GM06990 (cell line): ENCODE measurements at regions not wholly inside any gene's neighbourhood (a gene's known extent, or its start where the extent isn't known, plus 50 kb on each side); places are given as distances from the start of the nearest gene placed in this dataset.

ENCODE experiments used
- DNase-seq: peaks from one replicate; pipeline ENCODE4 v3.0.0-alpha.2; 2011; ENCODE audit not compliant: insufficient read length; ENCODE audit errors: extremely low read depth
- H3K27me3 ChIP-seq: replicated peaks from 2 replicates; pipeline ENCODE4 v1.6.0; 2011; ENCODE audit warnings: low read length; ENCODE audit not compliant: control insufficient read depth, insufficient read depth
- H3K36me3 ChIP-seq: 2 replicates; pipeline ENCODE4 v1.5.1; 2011; ENCODE audit warnings: low read length; ENCODE audit not compliant: control insufficient read depth, insufficient read depth
- H3K4me3 ChIP-seq: replicated peaks from 2 replicates; pipeline ENCODE4 v1.5.1; 2011; ENCODE audit warnings: low read depth, mild to moderate bottlenecking, control low read depth, low read length
- CTCF ChIP-seq: IDR thresholded peaks from 2 replicates; pipeline ENCODE4 v1.5.1; 2011; ENCODE audit warnings: low read length, control low read depth, mild to moderate bottlenecking, inconsistent platforms; ENCODE audit not compliant: insufficient read depth, poor library complexity, severe bottlenecking

GRCh38 chr9:121567500-121568342 is 68.1 kb upstream of the GGTA1 start:
- TF ChIP-seq CTCF = no peak
- H3K27me3 ChIP-seq = peaks cover 1% of the 10 kb centered on the region; the same call in 1 of the 2 replicates
- DNase-seq = no peak

GRCh38 chr9:121568343-121569265 is 69.0 kb upstream of the GGTA1 start:
- TF ChIP-seq CTCF = no peak
- no peaks in the 10 kb centered on the region for H3K36me3 ChIP-seq
- DNase-seq = no peak
- H3K27me3 ChIP-seq = no peaks in the 10 kb centered on the region; the same call in 1 of the 2 replicates
- H3K4me3 ChIP-seq = no peak overlapping the region

More at GRCh38 chr9:121567500-121568342, 68.1 kb upstream of the GGTA1 start:
- H3K36me3 ChIP-seq = no peaks in the 10 kb centered on the region
- no peak overlapping the region for H3K4me3 ChIP-seq

- H3K36me3 ChIP-seq = no peaks in the 10 kb centered on the region
- H3K27me3 ChIP-seq = no peaks in the 10 kb centered on the region; the same call in 1 of the 2 replicates
Measured at GRCh38 chr9:121569266-121569648, 69.6 kb upstream of the GGTA1 start.

GRCh38 chr9:121572581-121572980 is 72.9 kb upstream of the GGTA1 start:
- no peak for DNase-seq
- no peak overlapping the region for H3K4me3 ChIP-seq
- TF ChIP-seq CTCF = no peak
- no peaks in the 10 kb centered on the region for H3K36me3 ChIP-seq
- no peaks in the 10 kb centered on the region; the same call in 1 of the 2 replicates for H3K27me3 ChIP-seq

More at GRCh38 chr9:121569266-121569648, 69.6 kb upstream of the GGTA1 start:
- no peak for DNase-seq
- no peak for TF ChIP-seq CTCF
- H3K4me3 ChIP-seq = no peak overlapping the region

GRCh38 chr9:121573717-121574485 is 74.3 kb upstream of the GGTA1 start:
- TF ChIP-seq CTCF = no peak
- Histone ChIP-seq H3K36me3 (no peaks in the 10 kb centered on the region), H3K27me3 (no peaks in the 10 kb centered on the region; the same call in 1 of the 2 replicates), H3K4me3 (no peak overlapping the region)
- no peak for DNase-seq
